HEK293T (cell line): ENCODE measurements at regions not wholly inside any gene's neighbourhood (a gene's known extent, or its start where the extent isn't known, plus 50 kb on each side); places are given as distances from the start of the nearest gene placed in this dataset.

ENCODE experiments used
- ARNT ChIP-seq: fragments of 450-650 bp; IDR thresholded peaks from 2 replicates; pipeline ENCODE4 v1.6.1; 2017; ENCODE audit warnings: mild to moderate bottlenecking
- BHLHE40 ChIP-seq: fragments of 450-650 bp; IDR thresholded peaks from 2 replicates; pipeline ENCODE4 v1.6.1; 2016; ENCODE audit warnings: mild to moderate bottlenecking, moderate library complexity, borderline replicate concordance
- ELF4 ChIP-seq: fragments of 450-650 bp; IDR thresholded peaks from 2 replicates; pipeline ENCODE4 v1.6.1; 2017; ENCODE audit warnings: antibody characterized with exemption
- FOXK2 ChIP-seq: fragments of 450-650 bp; IDR thresholded peaks from 2 replicates; pipeline ENCODE4 v1.6.1; 2016; ENCODE audit warnings: mild to moderate bottlenecking
- FOXM1 ChIP-seq: fragments of 450-650 bp; IDR thresholded peaks from 2 replicates; pipeline ENCODE4 v1.6.1; 2017; ENCODE audit warnings: mild to moderate bottlenecking, borderline replicate concordance
- HDGF ChIP-seq: fragments of 450-650 bp; IDR thresholded peaks from 2 replicates; pipeline ENCODE4 v1.6.1; 2017; ENCODE audit warnings: antibody characterized with exemption, borderline replicate concordance
- L3MBTL2 ChIP-seq: fragments of 450-650 bp; conservative IDR thresholded peaks from 2 replicates; pipeline ENCODE4 v1.6.1; 2016; ENCODE audit warnings: mild to moderate bottlenecking
- LEF1 ChIP-seq: fragments of 450-650 bp; IDR thresholded peaks from 2 replicates; pipeline ENCODE4 v1.6.1; 2017; ENCODE audit warnings: mild to moderate bottlenecking, borderline replicate concordance
- SP1 ChIP-seq: fragments of 450-650 bp; IDR thresholded peaks from 2 replicates; pipeline ENCODE4 v1.6.1; 2017
- SUZ12 ChIP-seq: fragments of 450-650 bp; IDR thresholded peaks from 2 replicates; pipeline ENCODE4 v1.6.1; 2016; ENCODE audit warnings: mild to moderate bottlenecking
- ZNF384 ChIP-seq: fragments of 450-650 bp; IDR thresholded peaks from 2 replicates; pipeline ENCODE4 v1.6.1; 2016

DNA sequence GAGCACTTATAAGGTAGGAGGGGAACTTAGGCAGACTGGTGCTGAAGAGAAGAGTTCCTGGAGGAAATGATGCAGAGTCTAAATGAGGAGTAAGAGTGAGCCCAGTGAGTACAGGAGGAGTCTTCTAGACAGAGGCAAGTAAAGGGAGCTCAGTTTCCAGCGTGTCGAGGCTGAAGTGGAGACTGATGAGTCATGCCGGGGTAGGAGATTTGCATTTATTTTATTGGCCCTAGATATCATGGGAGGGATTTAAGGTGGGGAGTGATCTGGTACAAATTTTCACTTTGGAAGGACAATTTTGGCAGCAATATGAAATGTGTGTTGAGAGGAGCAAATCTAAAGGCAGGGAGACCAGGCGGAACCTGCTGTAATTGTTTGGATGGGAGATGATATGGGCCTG is 157.5 kb downstream of the TTC8 start:
- TF ChIP-seq SP1, result no peak
- no peak for TF ChIP-seq SUZ12
- no peak for TF ChIP-seq FOXK2
- TF ChIP-seq BHLHE40, result no peak
- no peak for TF ChIP-seq ELF4
- TF ChIP-seq ARNT, result no peak
- TF ChIP-seq FOXM1, result no peak
- TF ChIP-seq HDGF, result no peak
- TF ChIP-seq ZNF384, result no peak
- no peak for TF ChIP-seq L3MBTL2
- TF ChIP-seq LEF1, result no peak
